Tibial nerve (tissue), 4 donors: ENCODE measurements at regions not wholly inside any gene's neighbourhood (a gene's known extent, or its start where the extent isn't known, plus 50 kb on each side); places are given as distances from the start of the nearest gene placed in this dataset.
A peak's percentile ranks its signal among the peaks of the same experiment; 100 is the strongest.

Experiments used
- DNase-seq, 2 donors: peaks; one replicate each; pipeline ENCODE4 v3.0.0-alpha.2; 2019; ENCODE audit warnings: low spot score in 2 of 2
- H3K27ac ChIP-seq, 4 donors: fragments of 200-600 bp; sonication (generic) in 3 of 4; one replicate each; pipeline ENCODE4 v1.5.1; 2017 to 2019; ENCODE audit warnings: mild to moderate bottlenecking in 1 of 4
- H3K27me3 ChIP-seq, 2 donors: fragments of 200-600 bp; sonication (generic) in 1 of 2; one replicate each; pipeline versions ENCODE4 v1.5.1 to v1.6.0; 2017 to 2019
- H3K36me3 ChIP-seq, 3 donors: fragments of 200-600 bp; sonication (generic); one replicate each; pipeline ENCODE4 v1.5.1; 2018 to 2019
- H3K4me1 ChIP-seq, 4 donors: fragments of 200-600 bp; sonication (generic) in 3 of 4; one replicate each; pipeline ENCODE4 v1.5.1; 2017 to 2019
- H3K4me3 ChIP-seq, 4 donors: fragments of 200-600 bp; sonication (generic) in 3 of 4; one replicate each; pipeline ENCODE4 v1.5.1; 2017 to 2019; ENCODE audit warnings: mild to moderate bottlenecking in 1 of 4, moderate library complexity in 1 of 4
- H3K9me3 ChIP-seq, 4 donors: fragments of 200-600 bp; sonication (generic) in 3 of 4; one replicate each; pipeline ENCODE4 v1.5.1; 2017 to 2019
- EP300 ChIP-seq, 2 donors: sonication (generic); formaldehyde crosslinking; IDR thresholded peaks; one replicate each; pipeline ENCODE4 v1.6.1; 2017; ENCODE audit warnings: antibody characterized with exemption in 2 of 2, mild to moderate bottlenecking in 1 of 2
- POLR2A ChIP-seq, 2 donors: fragments of 450-650 bp; IDR thresholded peaks; one replicate each; pipeline ENCODE4 v1.6.1; 2017; ENCODE audit warnings: antibody characterized with exemption in 2 of 2, mild to moderate bottlenecking in 2 of 2, moderate library complexity in 2 of 2
- WGBS, 2 donors: methylation state at CpG; one replicate each; pipeline ENCODE4 v1.1.5; 2018; 5-methylcytosine and 5-hydroxymethylcytosine counted together
- TF ChIP-seq, protein P1 (sequence below), 5 experiments: fragments of 200-600 bp in 3 of 5; fragments of 450-650 bp in 2 of 5; sonication (generic) in 3 of 5; IDR thresholded peaks; one replicate each; pipeline ENCODE4 v1.5.1; 2016 to 2019; ENCODE audit warnings: antibody characterized with exemption in 5 of 5, mild to moderate bottlenecking in 3 of 5, moderate library complexity in 2 of 5

DNA sequence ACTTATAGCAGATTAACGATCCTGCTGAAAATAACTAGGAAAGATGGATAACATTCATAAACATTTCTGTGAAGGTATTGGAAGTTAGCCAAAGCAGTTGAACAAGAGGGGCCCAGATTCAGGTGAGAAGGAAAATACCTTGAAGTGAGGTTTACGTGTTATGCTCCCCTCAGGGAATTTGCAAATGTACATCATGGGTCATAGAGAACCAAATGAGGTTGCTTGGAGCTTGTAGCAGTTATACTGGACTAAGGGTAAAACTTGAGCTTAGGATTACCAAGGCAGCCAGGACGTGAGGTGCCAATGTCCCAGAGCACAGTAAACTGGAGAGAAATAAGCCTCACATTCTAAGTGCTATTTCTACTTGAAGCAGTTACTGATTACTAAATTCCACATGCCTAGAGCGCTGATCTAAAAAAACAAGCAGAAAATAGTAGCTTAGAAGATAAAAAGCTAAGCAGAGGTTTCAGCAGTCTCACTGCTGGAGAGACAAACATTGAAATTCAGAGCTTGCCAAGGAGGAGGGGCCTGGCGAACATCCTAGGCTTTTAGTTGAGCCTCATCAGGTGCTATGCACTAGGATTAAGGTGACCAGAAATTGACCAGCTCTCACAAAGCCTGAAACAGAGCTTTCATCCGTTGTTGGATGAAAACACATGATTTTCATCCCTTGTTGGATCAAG lies 136.7 kb upstream of the FAM20A start:
- H3K27ac ChIP-seq: no peak overlapping the region
- no peaks in the 10 kb centered on the region for H3K27me3 ChIP-seq
- no peak for TF ChIP-seq EP300 (IDR thresholded peaks at IDR 0.05)
- TF ChIP-seq, protein P1, sequence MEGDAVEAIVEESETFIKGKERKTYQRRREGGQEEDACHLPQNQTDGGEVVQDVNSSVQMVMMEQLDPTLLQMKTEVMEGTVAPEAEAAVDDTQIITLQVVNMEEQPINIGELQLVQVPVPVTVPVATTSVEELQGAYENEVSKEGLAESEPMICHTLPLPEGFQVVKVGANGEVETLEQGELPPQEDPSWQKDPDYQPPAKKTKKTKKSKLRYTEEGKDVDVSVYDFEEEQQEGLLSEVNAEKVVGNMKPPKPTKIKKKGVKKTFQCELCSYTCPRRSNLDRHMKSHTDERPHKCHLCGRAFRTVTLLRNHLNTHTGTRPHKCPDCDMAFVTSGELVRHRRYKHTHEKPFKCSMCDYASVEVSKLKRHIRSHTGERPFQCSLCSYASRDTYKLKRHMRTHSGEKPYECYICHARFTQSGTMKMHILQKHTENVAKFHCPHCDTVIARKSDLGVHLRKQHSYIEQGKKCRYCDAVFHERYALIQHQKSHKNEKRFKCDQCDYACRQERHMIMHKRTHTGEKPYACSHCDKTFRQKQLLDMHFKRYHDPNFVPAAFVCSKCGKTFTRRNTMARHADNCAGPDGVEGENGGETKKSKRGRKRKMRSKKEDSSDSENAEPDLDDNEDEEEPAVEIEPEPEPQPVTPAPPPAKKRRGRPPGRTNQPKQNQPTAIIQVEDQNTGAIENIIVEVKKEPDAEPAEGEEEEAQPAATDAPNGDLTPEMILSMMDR (IDR thresholded peaks at IDR 0.05): no peak
- peaks cover 0 to 10% (median 0%) of the 10 kb centered on the region in 4 donors for H3K9me3 ChIP-seq
- H3K4me1 ChIP-seq: peaks cover 0 to 24% (median 8%) of the 10 kb centered on the region in 4 donors
- DNase-seq: no peak
- 61 to 68% methylated on average over 6 of the region's 6 CpGs for WGBS, 2 donors
- no peaks in the 10 kb centered on the region for H3K36me3 ChIP-seq
- no peak overlapping the region for H3K4me3 ChIP-seq

DNA sequence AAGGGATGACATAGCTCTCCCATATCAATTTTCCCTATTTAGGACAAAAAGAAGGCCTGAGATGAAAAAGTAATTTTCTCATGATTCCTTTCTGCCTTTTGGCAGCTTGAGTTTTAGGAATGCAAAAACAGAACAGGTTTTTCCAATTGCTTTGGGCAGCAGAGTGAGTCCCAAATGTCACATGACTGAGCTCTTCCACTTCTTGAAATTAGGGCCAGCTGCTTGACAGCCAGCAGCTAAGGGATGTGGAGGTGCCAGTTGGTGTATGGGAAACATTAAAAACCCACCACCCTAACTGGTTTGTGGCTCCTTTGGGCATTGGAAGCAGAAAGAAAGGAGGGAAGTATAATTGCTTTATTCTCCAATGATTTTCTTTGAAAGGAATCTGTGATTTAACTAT lies 133.8 kb upstream of the FAM20A start:
- peak overlapping the region in 2 of 4 donors; percentile 41 to 43 for H3K27ac ChIP-seq

DNA sequence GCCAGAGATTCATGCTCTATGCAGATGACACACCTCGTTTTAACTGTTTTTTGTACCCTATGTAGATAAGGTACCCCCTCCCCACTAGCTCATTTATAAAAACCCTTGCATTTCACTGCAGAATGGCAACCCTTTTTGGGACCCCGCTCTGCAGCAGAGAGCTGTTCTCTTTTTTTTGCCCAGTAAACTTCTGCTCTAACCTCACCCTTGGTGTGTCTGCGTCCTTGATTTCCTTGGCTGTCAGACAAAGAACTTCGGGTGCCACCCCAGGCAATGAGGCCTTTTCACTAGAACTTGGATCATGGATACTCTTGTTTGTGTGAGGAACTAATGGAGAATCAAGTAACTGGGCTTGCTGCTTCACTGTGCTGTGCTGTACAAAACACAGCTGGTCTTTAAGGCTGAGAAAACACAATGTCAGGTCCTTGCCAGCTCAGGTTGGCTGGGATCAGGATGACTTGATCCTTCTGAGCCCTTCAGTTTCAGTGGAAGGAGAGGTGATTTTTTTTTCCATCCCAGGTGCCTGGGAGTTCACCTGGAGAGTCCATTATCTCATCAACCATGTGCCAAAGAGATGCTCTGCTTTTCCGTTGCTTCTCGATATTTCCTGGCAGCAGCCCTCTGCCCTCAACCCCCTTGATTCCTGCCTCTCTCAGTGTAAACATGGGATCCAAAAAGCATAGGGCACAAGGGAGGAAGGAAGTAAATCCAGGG lies 133.2 kb upstream of the FAM20A start:
- Histone ChIP-seq H3K36me3 (no peaks in the 10 kb centered on the region), H3K27me3 (no peaks in the 10 kb centered on the region), H3K9me3 (no peaks in the 10 kb centered on the region), H3K4me1 (peaks cover 0 to 29% (median 8%) of the 10 kb centered on the region in 4 donors), H3K27ac (peak overlapping the region in 2 of 4 donors; percentile 41 to 43), H3K4me3 (no peak overlapping the region)
- DNase-seq: no peak
- no peak for TF ChIP-seq POLR2A (IDR thresholded peaks at IDR 0.05)
- TF ChIP-seq EP300 (IDR thresholded peaks at IDR 0.05): no peak
- TF ChIP-seq, protein P1 (IDR thresholded peaks at IDR 0.05): no peak
- 76 to 80% methylated on average over 6 of the region's 6 CpGs for WGBS, 2 donors

More for the DNA sequence above, 133.8 kb upstream of the FAM20A start:
- H3K9me3 ChIP-seq: no peaks in the 10 kb centered on the region
- H3K36me3 ChIP-seq: no peaks in the 10 kb centered on the region
- TF ChIP-seq, protein P1 (IDR thresholded peaks at IDR 0.05): no peak
- TF ChIP-seq POLR2A (IDR thresholded peaks at IDR 0.05): no peak
- TF ChIP-seq EP300 (IDR thresholded peaks at IDR 0.05): no peak
- no peak overlapping the region for H3K4me3 ChIP-seq
- no peaks in the 10 kb centered on the region for H3K27me3 ChIP-seq
- DNase-seq: no peak
- peaks cover 0 to 29% (median 8%) of the 10 kb centered on the region in 4 donors for H3K4me1 ChIP-seq

DNA sequence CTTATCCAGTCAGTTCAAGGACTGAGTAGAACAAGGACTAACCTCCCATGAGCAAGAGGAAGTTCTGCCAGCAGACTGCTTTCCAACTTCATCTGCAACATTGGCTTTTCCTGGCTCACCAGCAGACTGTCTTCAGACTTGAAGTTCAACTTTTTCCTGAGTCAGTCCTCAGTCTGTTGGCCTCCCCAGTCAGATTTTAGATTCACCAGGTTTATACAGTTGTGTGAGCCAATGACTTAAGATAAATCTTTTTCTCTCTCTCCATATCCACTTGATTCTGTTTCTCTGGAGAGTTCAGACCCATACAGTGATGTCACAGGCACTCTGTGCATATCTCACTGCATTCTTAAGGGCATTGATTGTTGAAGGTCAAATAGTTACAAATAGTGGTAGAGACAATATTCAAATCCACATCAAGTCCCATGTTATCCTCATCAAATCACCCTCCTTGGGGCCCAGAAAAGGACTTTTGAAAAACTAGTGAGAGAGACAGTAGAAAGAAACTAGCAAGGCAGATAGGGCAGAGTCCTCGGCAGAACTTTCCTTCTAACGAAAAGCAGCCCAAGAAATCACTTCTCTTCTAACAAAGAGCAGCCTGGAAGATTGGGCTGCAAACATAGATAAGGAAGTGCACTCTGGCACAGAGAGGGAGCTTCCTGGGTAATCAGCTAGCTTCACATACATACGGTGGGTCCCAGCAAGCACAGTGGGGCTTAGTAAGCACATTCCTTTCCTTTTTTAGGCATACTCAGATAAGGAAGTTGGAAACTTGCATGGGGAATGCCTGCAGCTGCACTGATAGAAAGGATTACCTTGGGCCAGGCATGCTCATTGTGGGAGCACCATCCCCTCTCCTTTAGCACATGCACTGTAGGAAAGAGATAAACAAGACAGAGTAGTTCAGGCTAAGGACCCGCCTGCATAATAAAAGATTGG lies 132.3 kb upstream of the FAM20A start:
- Histone ChIP-seq H3K27me3 (no peaks in the 10 kb centered on the region), H3K4me1 (peaks cover 0 to 29% (median 8%) of the 10 kb centered on the region in 4 donors), H3K9me3 (no peaks in the 10 kb centered on the region), H3K27ac (peak overlapping the region in 1 of 4 donors; percentile 13), H3K4me3 (no peak overlapping the region), H3K36me3 (no peaks in the 10 kb centered on the region)
- 46 to 48% methylated on average over 4 of the region's 4 CpGs for WGBS, 2 donors
- TF ChIP-seq EP300 (IDR thresholded peaks at IDR 0.05): no peak
- TF ChIP-seq, protein P1 (IDR thresholded peaks at IDR 0.05): no peak
- TF ChIP-seq POLR2A (IDR thresholded peaks at IDR 0.05): no peak
- DNase-seq: peak in 1 of 2 donors; percentile 28
